ENCODE measurements at regions not wholly inside any gene's neighbourhood (a gene's known extent, or its start where the extent isn't known, plus 50 kb on each side); places are given as distances from the start of the nearest gene placed in this dataset.

GRCh38 chr2:129236601-129237000 is 742.9 kb upstream of the RAB6C start:
- Histone ChIP-seq H3K4me3 (ENCODE audit: insufficient read depth, low read length) (no peak overlapping the region), H3K36me3 (ENCODE audit: insufficient read depth, low read length) (no peaks in the 10 kb centered on the region), H4K20me1 (ENCODE audit: insufficient read depth, low read length) (no peaks in the 10 kb centered on the region), H3K4me1 (ENCODE audit: insufficient read depth, low read length) (no peaks in the 10 kb centered on the region), H3K4me2 (ENCODE audit: insufficient read depth, low read length) (no peak overlapping the region), H3K79me2 (ENCODE audit: insufficient read depth, low read length) (no peaks in the 10 kb centered on the region), H3K27me3 (ENCODE audit: insufficient read depth, low read length) (no peaks in the 10 kb centered on the region), H2AFZ (ENCODE audit: low read length) (no peak overlapping the region), H3K27ac (ENCODE audit: low read depth, low read length) (no peak overlapping the region), H3K9me3 (ENCODE audit: low read depth, low read length) (no peaks in the 10 kb centered on the region)
- peak; percentile 56 for DNase-seq (ENCODE audit: insufficient read length, low spot score, missing footprints)
- TF ChIP-seq, protein P1, sequence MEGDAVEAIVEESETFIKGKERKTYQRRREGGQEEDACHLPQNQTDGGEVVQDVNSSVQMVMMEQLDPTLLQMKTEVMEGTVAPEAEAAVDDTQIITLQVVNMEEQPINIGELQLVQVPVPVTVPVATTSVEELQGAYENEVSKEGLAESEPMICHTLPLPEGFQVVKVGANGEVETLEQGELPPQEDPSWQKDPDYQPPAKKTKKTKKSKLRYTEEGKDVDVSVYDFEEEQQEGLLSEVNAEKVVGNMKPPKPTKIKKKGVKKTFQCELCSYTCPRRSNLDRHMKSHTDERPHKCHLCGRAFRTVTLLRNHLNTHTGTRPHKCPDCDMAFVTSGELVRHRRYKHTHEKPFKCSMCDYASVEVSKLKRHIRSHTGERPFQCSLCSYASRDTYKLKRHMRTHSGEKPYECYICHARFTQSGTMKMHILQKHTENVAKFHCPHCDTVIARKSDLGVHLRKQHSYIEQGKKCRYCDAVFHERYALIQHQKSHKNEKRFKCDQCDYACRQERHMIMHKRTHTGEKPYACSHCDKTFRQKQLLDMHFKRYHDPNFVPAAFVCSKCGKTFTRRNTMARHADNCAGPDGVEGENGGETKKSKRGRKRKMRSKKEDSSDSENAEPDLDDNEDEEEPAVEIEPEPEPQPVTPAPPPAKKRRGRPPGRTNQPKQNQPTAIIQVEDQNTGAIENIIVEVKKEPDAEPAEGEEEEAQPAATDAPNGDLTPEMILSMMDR (IDR thresholded peaks at IDR 0.05; ENCODE audit: extremely low read depth, low read depth, low read length), result no peak

DNA sequence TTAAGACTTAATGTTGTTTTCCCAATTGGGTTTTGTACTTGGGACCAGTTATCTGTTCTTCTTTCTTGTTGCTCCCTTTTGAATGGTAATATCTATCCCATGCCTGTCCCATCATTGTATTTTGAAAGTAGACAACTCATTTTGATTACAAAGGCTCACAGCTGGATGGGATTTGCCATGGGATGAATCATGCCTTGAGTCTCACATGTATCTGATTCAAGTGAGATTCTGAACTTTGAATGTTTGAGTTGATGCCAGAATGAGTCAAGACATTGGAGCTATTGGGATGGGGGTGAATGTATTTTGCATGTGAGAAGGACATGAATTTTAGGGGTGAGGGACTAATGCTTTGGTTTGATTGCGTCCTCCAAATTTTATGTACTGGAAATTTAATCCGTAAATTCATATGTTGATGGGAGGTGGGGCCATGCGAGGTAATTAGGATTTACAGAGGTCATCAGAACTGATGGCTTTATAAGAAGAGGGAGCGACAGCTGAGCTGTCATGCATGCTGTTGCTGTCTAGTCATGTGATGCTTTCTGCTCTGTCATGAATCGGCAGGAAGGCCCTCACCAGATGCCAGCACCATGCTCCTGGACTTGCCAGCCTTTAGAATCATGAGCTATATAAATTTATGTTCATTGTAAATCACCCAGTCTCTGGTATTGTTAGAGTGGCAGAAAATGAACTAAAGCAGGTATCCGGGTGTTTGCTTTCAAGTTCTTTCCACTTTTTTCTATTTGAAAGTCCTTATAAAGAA is 741.3 kb upstream of the RAB6C start:
- no peak overlapping the region for H2AFZ ChIP-seq (ENCODE audit: low read length)
- no peaks in the 10 kb centered on the region for H3K36me3 ChIP-seq (ENCODE audit: insufficient read depth, low read length)
- DNase-seq (ENCODE audit: insufficient read length, low spot score, missing footprints), result no peak

DNA sequence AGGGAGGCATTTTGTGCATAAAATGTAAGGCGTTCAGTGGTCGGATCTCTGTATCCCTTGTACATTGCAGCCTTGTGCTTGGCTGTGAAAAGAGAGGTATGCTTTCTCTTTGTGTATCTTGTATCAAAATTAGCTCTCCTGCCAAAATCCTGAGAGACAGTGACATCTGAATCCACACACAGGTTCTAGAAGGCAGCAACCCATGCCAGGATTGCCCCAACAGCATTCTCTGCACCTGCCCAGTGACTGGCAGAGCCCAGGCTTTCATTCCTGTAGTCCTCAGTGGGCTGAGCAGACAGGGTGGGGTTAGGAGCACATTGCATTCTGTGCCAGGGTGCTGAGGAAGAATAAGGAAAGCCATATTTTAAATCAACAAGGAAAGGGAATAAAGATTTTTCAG is 740.3 kb upstream of the RAB6C start:
- H3K27ac ChIP-seq (ENCODE audit: low read depth, low read length), result no peak overlapping the region

More for the DNA sequence above, 741.3 kb upstream of the RAB6C start:
- H3K27me3 ChIP-seq (ENCODE audit: insufficient read depth, low read length), result no peaks in the 10 kb centered on the region
- no peak overlapping the region for H3K4me3 ChIP-seq (ENCODE audit: insufficient read depth, low read length)
- H3K4me1 ChIP-seq (ENCODE audit: insufficient read depth, low read length), result no peaks in the 10 kb centered on the region
- H3K27ac ChIP-seq (ENCODE audit: low read depth, low read length), result no peak overlapping the region
- H3K4me2 ChIP-seq (ENCODE audit: insufficient read depth, low read length), result no peak overlapping the region
- H3K79me2 ChIP-seq (ENCODE audit: insufficient read depth, low read length), result no peaks in the 10 kb centered on the region
- H3K9me3 ChIP-seq (ENCODE audit: low read depth, low read length), result peaks cover 3% of the 10 kb centered on the region
- H4K20me1 ChIP-seq (ENCODE audit: insufficient read depth, low read length), result no peaks in the 10 kb centered on the region
- TF ChIP-seq, protein P1 (IDR thresholded peaks at IDR 0.05; ENCODE audit: extremely low read depth, low read depth, low read length), result no peak

DNA sequence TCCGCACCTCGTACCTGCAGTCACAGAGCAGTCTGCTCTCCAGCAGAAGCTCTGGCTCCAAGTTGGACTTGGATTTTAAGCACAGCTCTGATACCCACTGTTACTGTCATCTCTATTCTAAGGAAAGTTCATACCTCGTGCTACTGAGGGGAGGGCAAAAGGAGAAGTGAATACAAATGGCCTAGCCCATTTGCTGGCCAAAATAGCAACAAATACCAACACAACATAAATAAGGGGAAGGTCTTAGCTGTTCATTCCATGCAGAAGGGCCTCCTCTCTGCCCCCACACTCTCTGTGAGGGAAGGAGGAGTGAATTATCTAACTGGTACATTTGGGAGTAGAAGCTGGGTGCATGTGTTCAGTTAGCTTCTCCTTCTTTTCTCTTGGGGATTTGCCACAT is 739.4 kb upstream of the RAB6C start:
- no peaks in the 10 kb centered on the region for H3K4me1 ChIP-seq (ENCODE audit: insufficient read depth, low read length)
- no peaks in the 10 kb centered on the region for H4K20me1 ChIP-seq (ENCODE audit: insufficient read depth, low read length)
- no peak overlapping the region for H2AFZ ChIP-seq (ENCODE audit: low read length)
- TF ChIP-seq, protein P1 (IDR thresholded peaks at IDR 0.05; ENCODE audit: extremely low read depth, low read depth, low read length), result no peak
- no peak overlapping the region for H3K4me2 ChIP-seq (ENCODE audit: insufficient read depth, low read length)
- no peak overlapping the region for H3K4me3 ChIP-seq (ENCODE audit: insufficient read depth, low read length)
- H3K79me2 ChIP-seq (ENCODE audit: insufficient read depth, low read length), result no peaks in the 10 kb centered on the region
- peaks cover 3% of the 10 kb centered on the region for H3K9me3 ChIP-seq (ENCODE audit: low read depth, low read length)
- H3K27me3 ChIP-seq (ENCODE audit: insufficient read depth, low read length), result no peaks in the 10 kb centered on the region
- DNase-seq (ENCODE audit: insufficient read length, low spot score, missing footprints), result peak; percentile 37
- no peaks in the 10 kb centered on the region for H3K36me3 ChIP-seq (ENCODE audit: insufficient read depth, low read length)
- H3K27ac ChIP-seq (ENCODE audit: low read depth, low read length), result no peak overlapping the region

More for the DNA sequence above, 740.3 kb upstream of the RAB6C start:
- Histone ChIP-seq H3K79me2 (ENCODE audit: insufficient read depth, low read length) (no peaks in the 10 kb centered on the region), H2AFZ (ENCODE audit: low read length) (no peak overlapping the region), H3K4me3 (ENCODE audit: insufficient read depth, low read length) (no peak overlapping the region), H4K20me1 (ENCODE audit: insufficient read depth, low read length) (no peaks in the 10 kb centered on the region), H3K4me1 (ENCODE audit: insufficient read depth, low read length) (no peaks in the 10 kb centered on the region), H3K36me3 (ENCODE audit: insufficient read depth, low read length) (no peaks in the 10 kb centered on the region), H3K9me3 (ENCODE audit: low read depth, low read length) (peaks cover 3% of the 10 kb centered on the region), H3K4me2 (ENCODE audit: insufficient read depth, low read length) (no peak overlapping the region), H3K27me3 (ENCODE audit: insufficient read depth, low read length) (no peaks in the 10 kb centered on the region)
- TF ChIP-seq, protein P1 (IDR thresholded peaks at IDR 0.05; ENCODE audit: extremely low read depth, low read depth, low read length), result no peak
- no peak for DNase-seq (ENCODE audit: insufficient read length, low spot score, missing footprints)
